T-helper 2 cell treated with Interferon-gamma antibody and Interleukin-4, amounts not matched to agents 5 μg/mL and 100 μg/mL, for 36 hours (primary cell): ENCODE measurements at regions not wholly inside any gene's neighbourhood (a gene's known extent, or its start where the extent isn't known, plus 50 kb on each side); places are given as distances from the start of the nearest gene placed in this dataset.

Experiments
- DNase-seq: peaks from one replicate; pipeline ENCODE4 v3.0.0; 2021; ENCODE audit warnings: low spot score
- H3K27ac Mint-ChIP-seq: one replicate; pipeline ENCODE4 v1.8.0; 2021; ENCODE audit warnings: mild to moderate bottlenecking, mixed read lengths
- H3K27me3 Mint-ChIP-seq: one replicate; pipeline ENCODE4 v1.8.0; 2021; ENCODE audit warnings: low read depth, mixed read lengths
- H3K36me3 Mint-ChIP-seq: one replicate; pipeline ENCODE4 v1.8.0; 2021; ENCODE audit warnings: low read depth, mixed read lengths
- H3K4me1 Mint-ChIP-seq: one replicate; pipeline ENCODE4 v1.8.0; 2021; ENCODE audit warnings: low read depth, mixed read lengths
- H3K4me3 Mint-ChIP-seq: one replicate; pipeline ENCODE4 v1.8.0; 2022; ENCODE audit warnings: mild to moderate bottlenecking, moderate library complexity, mixed read lengths
- H3K9me3 Mint-ChIP-seq: one replicate; pipeline ENCODE4 v1.8.0; 2021; ENCODE audit warnings: mixed read lengths

GRCh38 chr5:57408714-57409113 lies 73.9 kb downstream of the ACTBL2 start:
- peaks cover 3% of the 10 kb centered on the region for H3K27me3 Mint-ChIP-seq

GRCh38 chr5:57408285-57408684 lies 74.3 kb downstream of the ACTBL2 start:
- H3K36me3 Mint-ChIP-seq, result no peaks in the 10 kb centered on the region
- peaks cover 3% of the 10 kb centered on the region for H3K27me3 Mint-ChIP-seq
- no peaks in the 10 kb centered on the region for H3K9me3 Mint-ChIP-seq
- H3K27ac Mint-ChIP-seq, result no peak overlapping the region
- no peak overlapping the region for H3K4me3 Mint-ChIP-seq
- DNase-seq, result no peak
- no peaks in the 10 kb centered on the region for H3K4me1 Mint-ChIP-seq

More at GRCh38 chr5:57408714-57409113, 73.9 kb downstream of the ACTBL2 start:
- no peaks in the 10 kb centered on the region for H3K9me3 Mint-ChIP-seq
- H3K36me3 Mint-ChIP-seq, result no peaks in the 10 kb centered on the region
- H3K4me1 Mint-ChIP-seq, result no peaks in the 10 kb centered on the region
- H3K4me3 Mint-ChIP-seq, result no peak overlapping the region
- H3K27ac Mint-ChIP-seq, result no peak overlapping the region
- no peak for DNase-seq

GRCh38 chr5:57407391-57407790 lies 75.2 kb downstream of the ACTBL2 start:
- Mint-ChIP-seq H3K4me3 (no peak overlapping the region), H3K36me3 (no peaks in the 10 kb centered on the region), H3K9me3 (no peaks in the 10 kb centered on the region), H3K4me1 (no peaks in the 10 kb centered on the region), H3K27ac (no peak overlapping the region), H3K27me3 (peaks cover 3% of the 10 kb centered on the region)
- no peak for DNase-seq

GRCh38 chr5:57406641-57407040 lies 76.0 kb downstream of the ACTBL2 start:
- Mint-ChIP-seq H3K27ac (no peak overlapping the region), H3K9me3 (no peaks in the 10 kb centered on the region), H3K4me1 (no peaks in the 10 kb centered on the region), H3K27me3 (peaks cover 3% of the 10 kb centered on the region), H3K4me3 (no peak overlapping the region), H3K36me3 (no peaks in the 10 kb centered on the region)
- DNase-seq, result no peak

GRCh38 chr5:57405984-57406383 lies 76.6 kb downstream of the ACTBL2 start:
- peaks cover 3% of the 10 kb centered on the region for H3K27me3 Mint-ChIP-seq
- no peak for DNase-seq
- H3K4me3 Mint-ChIP-seq, result no peak overlapping the region
- no peaks in the 10 kb centered on the region for H3K4me1 Mint-ChIP-seq
- no peaks in the 10 kb centered on the region for H3K9me3 Mint-ChIP-seq
- H3K36me3 Mint-ChIP-seq, result no peaks in the 10 kb centered on the region
- H3K27ac Mint-ChIP-seq, result no peak overlapping the region

- Mint-ChIP-seq H3K4me1 (no peaks in the 10 kb centered on the region), H3K36me3 (no peaks in the 10 kb centered on the region)
Measured at GRCh38 chr5:57402761-57403160, 79.8 kb downstream of the ACTBL2 start.

GRCh38 chr5:57402348-57402747 lies 80.3 kb downstream of the ACTBL2 start:
- no peaks in the 10 kb centered on the region for H3K36me3 Mint-ChIP-seq
- H3K4me1 Mint-ChIP-seq, result no peaks in the 10 kb centered on the region
- H3K27ac Mint-ChIP-seq, result no peak overlapping the region
- H3K27me3 Mint-ChIP-seq, result peaks cover 3% of the 10 kb centered on the region
- H3K4me3 Mint-ChIP-seq, result no peak overlapping the region
- DNase-seq, result no peak
- H3K9me3 Mint-ChIP-seq, result no peaks in the 10 kb centered on the region

More at GRCh38 chr5:57402761-57403160, 79.8 kb downstream of the ACTBL2 start:
- no peak for DNase-seq
- Mint-ChIP-seq H3K9me3 (no peaks in the 10 kb centered on the region), H3K4me3 (no peak overlapping the region), H3K27me3 (peaks cover 3% of the 10 kb centered on the region), H3K27ac (no peak overlapping the region)

GRCh38 chr5:57398413-57399093 lies 84.1 kb downstream of the ACTBL2 start:
- Mint-ChIP-seq H3K27ac (no peak overlapping the region), H3K27me3 (no peaks in the 10 kb centered on the region)

DNA sequence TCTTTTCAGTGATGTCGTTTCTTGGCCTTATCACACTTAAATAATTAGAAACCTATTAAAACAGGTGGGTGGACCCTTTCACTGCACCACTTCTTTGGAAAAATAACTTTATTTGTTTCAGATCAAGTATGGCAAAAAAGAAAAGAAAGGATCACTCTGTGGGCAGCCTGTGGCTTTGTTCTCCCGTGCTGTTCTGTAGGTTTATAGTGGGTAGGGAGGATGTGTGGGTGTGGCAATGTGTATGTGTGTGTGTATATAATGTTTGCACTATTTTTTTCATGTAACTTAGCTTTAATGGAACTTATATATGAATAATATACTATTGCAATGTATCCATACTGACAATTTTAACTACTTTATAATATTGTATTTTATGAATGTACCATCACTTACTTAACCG lies 85.9 kb downstream of the ACTBL2 start:
- Mint-ChIP-seq H3K9me3 (no peaks in the 10 kb centered on the region), H3K36me3 (no peaks in the 10 kb centered on the region), H3K4me3 (no peak overlapping the region), H3K4me1 (no peaks in the 10 kb centered on the region), H3K27me3 (peaks cover 7% of the 10 kb centered on the region), H3K27ac (no peak overlapping the region)
- no peak for DNase-seq

More at GRCh38 chr5:57398413-57399093, 84.1 kb downstream of the ACTBL2 start:
- Mint-ChIP-seq H3K36me3 (no peaks in the 10 kb centered on the region), H3K9me3 (no peaks in the 10 kb centered on the region), H3K4me3 (no peak overlapping the region), H3K4me1 (no peaks in the 10 kb centered on the region)
- DNase-seq, result no peak

GRCh38 chr5:57394421-57395210 lies 88.0 kb downstream of the ACTBL2 start:
- no peak overlapping the region for H3K27ac Mint-ChIP-seq
- peaks cover 7% of the 10 kb centered on the region for H3K27me3 Mint-ChIP-seq
- no peak overlapping the region for H3K4me3 Mint-ChIP-seq
- no peak for DNase-seq
- H3K9me3 Mint-ChIP-seq, result peaks cover 4% of the 10 kb centered on the region
- H3K36me3 Mint-ChIP-seq, result no peaks in the 10 kb centered on the region
- no peaks in the 10 kb centered on the region for H3K4me1 Mint-ChIP-seq

- Mint-ChIP-seq H3K27me3 (no peaks in the 10 kb centered on the region), H3K9me3 (peaks cover 4% of the 10 kb centered on the region), H3K36me3 (no peaks in the 10 kb centered on the region), H3K4me3 (no peak overlapping the region), H3K27ac (no peak overlapping the region), H3K4me1 (peaks cover 14% of the 10 kb centered on the region)
- no peak for DNase-seq
Measured at GRCh38 chr5:57386958-57387357, 95.7 kb downstream of the ACTBL2 start.

- H3K4me1 Mint-ChIP-seq, result peaks cover 14% of the 10 kb centered on the region
- peak overlapping the region; percentile 58 for H3K27ac Mint-ChIP-seq
- no peaks in the 10 kb centered on the region for H3K9me3 Mint-ChIP-seq
- peak; percentile 78 for DNase-seq
- no peaks in the 10 kb centered on the region for H3K27me3 Mint-ChIP-seq
- H3K4me3 Mint-ChIP-seq, result peak overlapping the region; percentile 16
- H3K36me3 Mint-ChIP-seq, result no peaks in the 10 kb centered on the region
Measured at GRCh38 chr5:57383093-57383861, 99.3 kb downstream of the ACTBL2 start.

GRCh38 chr5:57382655-57383054 lies 100.0 kb downstream of the ACTBL2 start:
- Mint-ChIP-seq H3K27ac (no peak overlapping the region), H3K4me3 (no peak overlapping the region), H3K9me3 (no peaks in the 10 kb centered on the region), H3K27me3 (no peaks in the 10 kb centered on the region), H3K4me1 (peaks cover 14% of the 10 kb centered on the region), H3K36me3 (no peaks in the 10 kb centered on the region)
- DNase-seq, result no peak

DNA sequence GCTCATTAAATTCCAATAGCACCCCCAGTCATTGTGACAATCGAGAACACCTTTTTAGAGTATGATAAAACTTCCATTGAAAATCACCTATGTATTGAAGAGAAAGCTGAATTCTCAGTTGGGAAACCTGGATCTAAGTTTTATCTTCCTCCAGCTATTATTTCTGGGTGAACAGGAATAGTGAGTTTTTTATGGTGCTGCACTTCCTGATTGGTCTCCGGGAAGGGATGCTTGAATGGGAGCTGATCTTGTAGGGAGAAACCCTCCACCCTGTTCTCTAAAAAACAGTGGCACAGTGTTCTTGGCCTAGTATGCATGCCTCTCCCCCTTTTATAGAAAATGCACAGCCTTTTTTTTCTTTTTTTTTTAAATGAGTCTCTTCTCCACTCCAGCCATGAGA lies 112.2 kb downstream of the ACTBL2 start:
- DNase-seq, result no peak
- Mint-ChIP-seq H3K9me3 (no peaks in the 10 kb centered on the region), H3K27ac (no peak overlapping the region), H3K4me3 (no peak overlapping the region), H3K27me3 (peaks cover 15% of the 10 kb centered on the region), H3K4me1 (no peaks in the 10 kb centered on the region), H3K36me3 (no peaks in the 10 kb centered on the region)
